SK-N-SH (cell line): ENCODE measurements at regions not wholly inside any gene's neighbourhood (a gene's known extent, or its start where the extent isn't known, plus 50 kb on each side); places are given as distances from the start of the nearest gene placed in this dataset.

Experiments
- CTCF ChIA-PET: fragments of 300-600, 350-600 bp; formaldehyde crosslinking; extraction: SDS; loops from one replicate; lab custom pipeline; 2021; lab: Yijun Ruan, JAX
- POLR2A ChIA-PET: fragments of 350-600 bp; sonication (Branson Sonifier 250); formaldehyde crosslinking; extraction: SDS; loops from one replicate; lab custom pipeline; 2020; ENCODE audit warnings: antibody characterized with exemption, inconsistent platforms; lab: Yijun Ruan, JAX
- DNase-seq: peaks from one replicate; pipeline ENCODE4 v3.0.0; 2012
- H2AFZ ChIP-seq: fragments of 200-600 bp; sonication (generic); 2 replicates; pipeline ENCODE4 v1.8.1; 2016; ENCODE audit warnings: antibody characterized with exemption, mild to moderate bottlenecking, low read depth
- H3F3A ChIP-seq: fragments of 200-600 bp; sonication (generic); replicated peaks from 2 replicates; pipeline ENCODE3; 2016; ENCODE audit warnings: antibody characterized with exemption, mild to moderate bottlenecking; ENCODE audit not compliant: insufficient read depth
- H3K27ac ChIP-seq, 2 experiments: fragments of 200-500 bp in 1 of 2; fragments of 200-600 bp in 1 of 2; sonication (Bioruptor generic) in 1 of 2; sonication (generic), shearing (Covaris generic) in 1 of 2; 2 replicates each; pipeline versions ENCODE4 v1.5.1 to v1.6.1; 2014 to 2016; ENCODE audit warnings: low read depth in 2 of 2, inconsistent platforms in 1 of 2, low read length in 1 of 2, mild to moderate bottlenecking in 1 of 2, mixed read lengths in 1 of 2
- H3K27me3 ChIP-seq: fragments of 200-600 bp; sonication (generic), shearing (Covaris generic); 2 replicates; pipeline ENCODE4 v1.6.1; 2016; ENCODE audit warnings: mixed run types; ENCODE audit not compliant: insufficient read depth
- H3K36me3 ChIP-seq, 2 experiments: fragments of 200-500 bp in 1 of 2; fragments of 200-600 bp in 1 of 2; sonication (Bioruptor generic) in 1 of 2; sonication (generic) in 1 of 2; replicated peaks in 1 of 2; 2 replicates each; pipeline versions ENCODE3 to v1.5.1; 2014 to 2016; ENCODE audit warnings: low read length in 1 of 2, mild to moderate bottlenecking in 1 of 2; ENCODE audit not compliant: insufficient read depth in 2 of 2, control insufficient read depth in 1 of 2
- H3K4me1 ChIP-seq, 2 experiments: fragments of 200-500 bp in 1 of 2; fragments of 200-600 bp in 1 of 2; sonication (Bioruptor generic) in 1 of 2; sonication (generic), shearing (Covaris generic) in 1 of 2; 2 replicates each; pipeline versions ENCODE4 v1.5.1 to v1.6.1; 2014 to 2016; ENCODE audit warnings: low read depth in 1 of 2, low read length in 1 of 2, mixed run types in 1 of 2; ENCODE audit not compliant: insufficient read depth in 2 of 2, control insufficient read depth in 1 of 2
- H3K4me2 ChIP-seq: fragments of 200-600 bp; sonication (generic), shearing (Covaris generic); 2 replicates; pipeline ENCODE4 v1.6.1; 2017; ENCODE audit warnings: mixed run types
- H3K4me3 ChIP-seq, 2 experiments: fragments of 200-500 bp in 1 of 2; fragments of 200-600 bp in 1 of 2; sonication (Bioruptor generic) in 1 of 2; sonication (generic), shearing (Covaris generic) in 1 of 2; 2 replicates each; pipeline versions ENCODE4 v1.5.1 to v1.8.1; 2014 to 2016; ENCODE audit warnings: low read depth in 2 of 2, inconsistent platforms in 1 of 2, low read length in 1 of 2, mild to moderate bottlenecking in 1 of 2, mixed read lengths in 1 of 2, moderate library complexity in 1 of 2
- H3K79me2 ChIP-seq: fragments of 200-600 bp; sonication (generic); 2 replicates; pipeline ENCODE4 v1.8.1; 2017; ENCODE audit warnings: mild to moderate bottlenecking; ENCODE audit not compliant: insufficient read depth
- H3K9ac ChIP-seq: fragments of 200-600 bp; sonication (generic); 2 replicates; pipeline ENCODE4 v1.6.1; 2017; ENCODE audit warnings: mixed run types
- H3K9me2 ChIP-seq: fragments of 200-600 bp; sonication (generic); 2 replicates; pipeline ENCODE4 v1.6.1; 2017; ENCODE audit warnings: mixed run types
- H3K9me3 ChIP-seq: fragments of 200-600 bp; sonication (generic); 2 replicates; pipeline ENCODE4 v1.6.1; 2017; ENCODE audit warnings: mixed run types, mild to moderate bottlenecking, moderate library complexity
- H4K20me1 ChIP-seq: fragments of 200-600 bp; sonication (generic); 2 replicates; pipeline ENCODE4 v1.6.1; 2017; ENCODE audit warnings: mild to moderate bottlenecking, mixed run types; ENCODE audit not compliant: insufficient read depth
- CHD2 ChIP-seq: fragments of 150-350 bp; IDR thresholded peaks from 2 replicates; pipeline ENCODE4 v1.6.1; 2018; ENCODE audit warnings: low read length; ENCODE audit not compliant: partially characterized antibody
- CTCF ChIP-seq: fragments of 200-600 bp; sonication (generic); IDR thresholded peaks from 2 replicates; pipeline ENCODE4 v1.6.1; 2017; ENCODE audit warnings: antibody characterized with exemption, mild to moderate bottlenecking, moderate library complexity
- ELF1 ChIP-seq: IDR thresholded peaks from 2 replicates; pipeline ENCODE4 v1.4.0; 2012
- FOXJ3 ChIP-seq: sonication (generic); formaldehyde crosslinking; IDR thresholded peaks from 2 replicates; pipeline ENCODE4 v1.5.1; 2020; ENCODE audit warnings: mild to moderate bottlenecking, missing genetic modification reagents
- FOXM1 ChIP-seq: IDR thresholded peaks from 2 replicates; pipeline ENCODE4 v1.4.0; 2012; ENCODE audit warnings: low read depth, mild to moderate bottlenecking
- IRF3 ChIP-seq: fragments of 150-350 bp; IDR thresholded peaks from 2 replicates; pipeline ENCODE4 v1.6.1; 2016; ENCODE audit warnings: mild to moderate bottlenecking, low read depth, low read length
- JUND ChIP-seq: IDR thresholded peaks from 2 replicates; pipeline ENCODE4 v1.4.0; 2012
- REST ChIP-seq: IDR thresholded peaks from 2 replicates; pipeline ENCODE4 v1.6.1; 2012; ENCODE audit warnings: mild to moderate bottlenecking, low read depth, low read length, moderate library complexity
- RFX5 ChIP-seq: IDR thresholded peaks from 2 replicates; pipeline ENCODE4 v1.6.1; 2012; ENCODE audit warnings: mild to moderate bottlenecking, improper control_type of control experiment, low read length
- SIN3A ChIP-seq: IDR thresholded peaks from 2 replicates; pipeline ENCODE4 v1.6.1; 2012; ENCODE audit warnings: low read depth, mild to moderate bottlenecking, low read length, moderate library complexity, borderline replicate concordance
- SMC3 ChIP-seq: IDR thresholded peaks from 2 replicates; pipeline ENCODE4 v1.6.1; 2012; ENCODE audit warnings: low read depth, low read length, improper control_type of control experiment
- TEAD4 ChIP-seq: IDR thresholded peaks from 2 replicates; pipeline ENCODE4 v1.4.0; 2012; ENCODE audit warnings: mild to moderate bottlenecking, borderline replicate concordance; ENCODE audit not compliant: insufficient read depth
- YY1 ChIP-seq: IDR thresholded peaks from 2 replicates; pipeline ENCODE4 v1.4.0; 2012; ENCODE audit warnings: low read depth, mild to moderate bottlenecking
- WGBS: methylation state at CpG from one replicate; pipeline ENCODE4 v1.1.6; 2017; ENCODE audit warnings: low lambda C conversion rate; 5-methylcytosine and 5-hydroxymethylcytosine counted together

GRCh38 chr20:1737134-1737533 is 79.6 kb upstream of the SIRPG start:
- no peaks in the 10 kb centered on the region for H3K9me3 ChIP-seq
- POLR2A ChIA-PET, result no interaction called here
- CTCF ChIA-PET, result interaction anchor here (0.7 to 0.9 kb wide), 3 partner anchors 14 to 688 kb away, joined by 3 to 4 read pairs (median 3); no protein-coding TSS in a partner anchor

More at GRCh38 chr20:1737134-1737533, 79.6 kb upstream of the SIRPG start:
- Histone ChIP-seq H2AFZ (no peak overlapping the region), H3F3A (no peaks in the 10 kb centered on the region), H3K79me2 (no peaks in the 10 kb centered on the region), H3K4me2 (no peak overlapping the region), H3K4me3 (no peak overlapping the region), H3K27ac (no peak overlapping the region), H3K9ac (no peak overlapping the region), H3K27me3 (peaks cover 1% of the 10 kb centered on the region; the same call in 1 of the 2 replicates), H3K9me2 (no peaks in the 10 kb centered on the region), H3K4me1 (no peaks in the 10 kb centered on the region), H3K36me3 (no peaks in the 10 kb centered on the region), H4K20me1 (no peaks in the 10 kb centered on the region)
- 48% methylated on average over 1 of the region's 1 CpG for WGBS
- no peak for DNase-seq
- TF ChIP-seq FOXM1, result no peak
- TF ChIP-seq IRF3, result no peak
- no peak for TF ChIP-seq CHD2
- TF ChIP-seq RFX5, result no peak
- no peak for TF ChIP-seq TEAD4
- no peak for TF ChIP-seq CTCF
- no peak for TF ChIP-seq FOXJ3
- no peak for TF ChIP-seq JUND
- no peak for TF ChIP-seq REST
- TF ChIP-seq SIN3A, result no peak
- TF ChIP-seq ELF1, result no peak
- TF ChIP-seq SMC3, result no peak
- TF ChIP-seq YY1, result no peak
